Lower lobe of right lung (tissue), 2 donors: ENCODE measurements at regions not wholly inside any gene's neighbourhood (a gene's known extent, or its start where the extent isn't known, plus 50 kb on each side); places are given as distances from the start of the nearest gene placed in this dataset.

Experiments used
- ATAC-seq, 2 donors: fragments of 200-7000 bp; cut with Tn5 transposase; one replicate each; pipeline ENCODE4 v1.9.1; 2020 to 2022; ENCODE audit warnings: mild to moderate bottlenecking in 2 of 2, moderate library complexity in 2 of 2
- DNase-seq: peaks from one replicate; pipeline ENCODE4 v3.0.0-alpha.2; 2020
- H3K27ac ChIP-seq: fragments of 200-600 bp; one replicate; pipeline ENCODE4 v1.8.0; 2022
- H3K27me3 ChIP-seq: fragments of 200-600 bp; one replicate; pipeline ENCODE4 v1.8.0; 2022; ENCODE audit warnings: low read depth
- H3K36me3 ChIP-seq: fragments of 200-600 bp; one replicate; pipeline ENCODE4 v1.8.0; 2022; ENCODE audit warnings: mild to moderate bottlenecking
- H3K4me1 ChIP-seq: fragments of 200-600 bp; one replicate; pipeline ENCODE4 v1.8.0; 2022
- H3K4me3 ChIP-seq: fragments of 200-600 bp; one replicate; pipeline ENCODE4 v1.8.0; 2022; ENCODE audit warnings: mild to moderate bottlenecking
- H3K9me3 ChIP-seq: fragments of 200-600 bp; one replicate; pipeline ENCODE4 v1.8.0; 2022
- intact Hi-C: fragments of 100-400 bp; cut with DNase I; formaldehyde crosslinking; loops from one replicate; pipeline ENCODE4 v1.11.0; 2022
- TF ChIP-seq, protein P1 (sequence below): fragments of 200-600 bp; IDR thresholded peaks from one replicate; pipeline ENCODE4 v1.8.0; 2022; ENCODE audit warnings: antibody characterized with exemption, mild to moderate bottlenecking
- donor health status: DM: no; HTN: yes; CAD: no; lungs with severe emphysema.

DNA sequence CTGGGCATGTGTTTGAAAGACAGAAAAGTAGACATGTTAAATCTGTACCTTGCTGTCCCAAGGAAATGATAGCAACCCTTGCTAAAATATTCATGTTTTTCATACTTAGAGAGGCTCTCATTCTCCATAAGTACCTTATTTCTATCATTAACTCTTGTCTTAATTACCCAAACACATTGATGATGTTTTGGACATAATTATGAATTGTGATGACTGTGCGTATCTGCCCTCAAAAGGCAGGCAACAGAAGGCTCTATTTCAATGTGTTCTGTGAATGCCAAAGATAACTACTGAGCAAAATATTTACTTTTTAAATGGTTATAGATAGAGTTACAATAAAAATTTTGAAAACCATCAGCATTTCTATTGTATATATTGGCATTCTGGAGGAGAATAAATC, 1263.8 kb downstream of the ZPLD1 start:
- no peak for ATAC-seq
- Histone ChIP-seq H3K27me3 (no peaks in the 10 kb centered on the region), H3K9me3 (no peaks in the 10 kb centered on the region), H3K4me1 (no peaks in the 10 kb centered on the region), H3K4me3 (no peak overlapping the region), H3K36me3 (no peaks in the 10 kb centered on the region), H3K27ac (no peak overlapping the region)
- intact Hi-C loops = no loop called here
- DNase-seq = no peak
- TF ChIP-seq, protein P1, sequence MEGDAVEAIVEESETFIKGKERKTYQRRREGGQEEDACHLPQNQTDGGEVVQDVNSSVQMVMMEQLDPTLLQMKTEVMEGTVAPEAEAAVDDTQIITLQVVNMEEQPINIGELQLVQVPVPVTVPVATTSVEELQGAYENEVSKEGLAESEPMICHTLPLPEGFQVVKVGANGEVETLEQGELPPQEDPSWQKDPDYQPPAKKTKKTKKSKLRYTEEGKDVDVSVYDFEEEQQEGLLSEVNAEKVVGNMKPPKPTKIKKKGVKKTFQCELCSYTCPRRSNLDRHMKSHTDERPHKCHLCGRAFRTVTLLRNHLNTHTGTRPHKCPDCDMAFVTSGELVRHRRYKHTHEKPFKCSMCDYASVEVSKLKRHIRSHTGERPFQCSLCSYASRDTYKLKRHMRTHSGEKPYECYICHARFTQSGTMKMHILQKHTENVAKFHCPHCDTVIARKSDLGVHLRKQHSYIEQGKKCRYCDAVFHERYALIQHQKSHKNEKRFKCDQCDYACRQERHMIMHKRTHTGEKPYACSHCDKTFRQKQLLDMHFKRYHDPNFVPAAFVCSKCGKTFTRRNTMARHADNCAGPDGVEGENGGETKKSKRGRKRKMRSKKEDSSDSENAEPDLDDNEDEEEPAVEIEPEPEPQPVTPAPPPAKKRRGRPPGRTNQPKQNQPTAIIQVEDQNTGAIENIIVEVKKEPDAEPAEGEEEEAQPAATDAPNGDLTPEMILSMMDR = no peak

DNA sequence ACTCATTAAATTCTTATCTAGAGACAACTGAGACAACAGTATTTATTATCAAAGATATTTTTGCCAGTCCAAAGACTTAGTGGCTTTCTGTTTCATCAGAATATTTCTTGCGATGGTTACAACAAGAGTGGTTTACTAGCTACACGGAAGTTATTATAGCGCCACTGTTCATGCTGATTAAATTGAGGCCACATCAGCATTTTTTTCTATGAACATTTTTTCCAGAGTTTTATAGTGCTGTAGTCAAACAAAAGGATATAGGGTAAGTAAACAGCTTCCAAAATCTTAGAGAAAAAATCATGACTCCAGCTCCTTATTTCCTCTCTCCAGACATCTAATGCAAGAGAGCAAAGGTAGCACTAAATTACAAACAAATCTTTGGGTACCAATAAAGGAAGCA, 1264.4 kb downstream of the ZPLD1 start:
- TF ChIP-seq, protein P1 = no peak
- ATAC-seq (no peak), DNase-seq (no peak)
- no peak overlapping the region for H3K4me3 ChIP-seq
- no peaks in the 10 kb centered on the region for H3K27me3 ChIP-seq
- no peaks in the 10 kb centered on the region for H3K9me3 ChIP-seq
- H3K36me3 ChIP-seq = no peaks in the 10 kb centered on the region
- intact Hi-C loops = no loop called here
- no peaks in the 10 kb centered on the region for H3K4me1 ChIP-seq
- H3K27ac ChIP-seq = no peak overlapping the region

DNA sequence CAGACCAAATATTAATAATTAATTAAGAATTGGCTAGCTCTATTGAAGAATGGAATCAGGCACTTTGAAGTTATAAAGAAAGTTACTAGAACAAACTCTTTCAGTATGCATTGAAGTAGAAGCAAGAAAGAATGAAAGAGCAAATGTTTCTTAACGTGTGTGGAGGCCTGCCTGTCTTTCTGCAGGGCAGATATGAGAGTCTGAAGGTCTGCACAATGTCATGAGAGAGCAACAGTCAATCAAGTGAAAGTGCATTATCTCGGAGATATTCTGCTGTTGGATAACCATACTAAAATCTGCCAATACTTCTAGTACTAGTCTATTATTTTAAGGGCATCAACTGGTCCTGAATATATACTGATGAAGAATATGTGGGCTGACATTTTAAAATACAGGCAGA, 1270.8 kb downstream of the ZPLD1 start:
- ATAC-seq (no peak), DNase-seq (no peak)
- Histone ChIP-seq H3K9me3 (no peaks in the 10 kb centered on the region), H3K4me1 (no peaks in the 10 kb centered on the region), H3K27ac (no peak overlapping the region), H3K4me3 (no peak overlapping the region), H3K36me3 (no peaks in the 10 kb centered on the region), H3K27me3 (no peaks in the 10 kb centered on the region)
- TF ChIP-seq, protein P1 = no peak
- intact Hi-C loops = no loop called here

DNA sequence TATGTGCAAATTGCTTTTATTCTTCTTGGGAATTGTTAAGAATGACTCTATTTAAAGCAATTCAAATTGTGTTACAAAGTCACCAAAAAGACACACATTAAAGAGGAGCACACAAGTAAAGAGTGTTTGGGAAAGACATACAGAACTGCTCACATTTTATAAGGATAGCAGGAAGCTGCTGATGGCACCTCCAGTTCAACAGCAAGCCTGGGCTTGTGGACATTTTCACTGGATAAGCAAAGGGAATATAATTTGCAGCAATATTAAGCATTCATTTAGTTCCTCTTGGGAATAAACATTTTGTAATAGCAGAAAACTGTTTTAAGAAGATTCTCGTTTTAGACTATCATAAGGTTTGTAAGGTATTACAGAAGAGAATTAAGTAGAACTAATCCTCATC, 1271.9 kb downstream of the ZPLD1 start:
- intact Hi-C loops = no loop called here
- no peak overlapping the region for H3K27ac ChIP-seq
- ATAC-seq (no peak), DNase-seq (no peak)
- TF ChIP-seq, protein P1 = no peak
- no peak overlapping the region for H3K4me3 ChIP-seq
- H3K4me1 ChIP-seq = no peaks in the 10 kb centered on the region
- no peaks in the 10 kb centered on the region for H3K9me3 ChIP-seq
- H3K27me3 ChIP-seq = no peaks in the 10 kb centered on the region
- no peaks in the 10 kb centered on the region for H3K36me3 ChIP-seq

DNA sequence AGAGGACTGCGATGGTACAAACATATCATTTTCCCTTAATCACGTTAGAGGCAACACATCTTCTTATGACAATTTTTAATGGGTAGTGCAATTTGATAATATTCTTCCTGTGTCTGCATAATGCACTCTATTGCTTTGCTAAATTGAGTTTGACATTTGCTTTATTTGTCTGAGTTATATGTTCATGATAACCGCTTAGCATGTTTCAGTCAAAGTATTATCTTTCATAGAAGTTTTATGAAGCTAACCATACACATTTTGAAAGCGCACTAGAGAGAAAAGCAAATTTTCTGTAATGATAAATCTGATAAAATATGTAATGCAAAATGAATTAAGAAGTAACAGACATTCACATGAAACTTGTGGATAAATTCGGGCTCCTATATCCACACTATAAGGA, 1276.9 kb downstream of the ZPLD1 start:
- no peak overlapping the region for H3K4me3 ChIP-seq
- H3K27me3 ChIP-seq = no peaks in the 10 kb centered on the region
- DNase-seq = no peak
- TF ChIP-seq, protein P1 = no peak
- intact Hi-C loops = no loop called here
- H3K4me1 ChIP-seq = no peaks in the 10 kb centered on the region
- H3K36me3 ChIP-seq = no peaks in the 10 kb centered on the region
- ATAC-seq = no peak
- H3K9me3 ChIP-seq = no peaks in the 10 kb centered on the region
- no peak overlapping the region for H3K27ac ChIP-seq
